K562 (cell line): ENCODE measurements at regions not wholly inside any gene's neighbourhood (a gene's known extent, or its start where the extent isn't known, plus 50 kb on each side); places are given as distances from the start of the nearest gene placed in this dataset.

Source experiments
- ATAC-seq: fragments of 200-7000 bp; cut with Tn5 transposase; 3 replicates; pipeline ENCODE4 v1.9.1; 2020; ENCODE audit warnings: moderate library complexity
- BruUV-seq: library from RNA; stranded (reverse); fragments of 400-500 nt; replicated peaks from 2 replicates; lab custom pipeline; 2021; lab: Mats Ljungman, UMichigan
- CTCF ChIA-PET: fragments of 300-600 bp; formaldehyde crosslinking; extraction: SDS; loops from one replicate; lab custom pipeline; 2021; ENCODE audit warnings: low intra/inter-chr PET ratio; lab: Yijun Ruan, JAX
- POLR2A ChIA-PET: fragments of 300-600, 350-650 bp; sonication (Branson Sonifier 250); formaldehyde crosslinking; extraction: SDS; loops from one replicate; lab custom pipeline; 2021; ENCODE audit warnings: antibody characterized with exemption, inconsistent platforms; lab: Yijun Ruan, JAX
- DNase-seq, 4 experiments: peaks; one replicate each; pipeline versions ENCODE4 v3.0.0 to v3.0.0-alpha.2; 2011 to 2018; ENCODE audit warnings: low spot score in 3 of 4, mixed read lengths in 3 of 4; ENCODE audit errors: extremely low read depth in 1 of 4
- FAIRE-seq: peaks from 2 replicates; lab custom pipeline; 2011; peaks lifted over from hg19 to GRCh38; lab: Jason Lieb, UNC
- H2AFZ ChIP-seq: 2 replicates; pipeline ENCODE4 v1.6.0; 2011; ENCODE audit warnings: low read depth, low read length, control low read depth, inconsistent platforms
- H3K27ac ChIP-seq: fragments of 200-600 bp; 3 replicates; pipeline ENCODE4 v1.8.0; 2011; ENCODE audit warnings: low read depth, mild to moderate bottlenecking, control low read depth, inconsistent platforms, low read length, moderate library complexity, mixed read lengths; ENCODE audit errors: extremely low read depth
- H3K27me3 ChIP-seq, 2 experiments: fragments of 300-600 bp in 1 of 2; 2 replicates in 1 of 2; 3 replicates in 1 of 2; pipeline versions ENCODE4 v1.6.0 to v1.8.0; 2011; ENCODE audit warnings: inconsistent platforms in 2 of 2, low read length in 2 of 2, mild to moderate bottlenecking in 1 of 2, mixed read lengths in 1 of 2, moderate library complexity in 1 of 2; ENCODE audit not compliant: control insufficient read depth in 2 of 2, insufficient read depth in 2 of 2
- H3K36me3 ChIP-seq: fragments of 300-600 bp; 3 replicates; pipeline ENCODE4 v1.8.0; 2011; ENCODE audit warnings: mild to moderate bottlenecking, low read length, inconsistent platforms; ENCODE audit not compliant: control insufficient read depth, insufficient read depth
- H3K4me1 ChIP-seq, 2 experiments: fragments of 200-600 bp in 1 of 2; replicated peaks in 1 of 2; 2 replicates in 1 of 2; 3 replicates in 1 of 2; pipeline versions ENCODE4 v1.5.1 to v1.8.0; 2011; ENCODE audit warnings: inconsistent platforms in 2 of 2, low read length in 2 of 2, mild to moderate bottlenecking in 1 of 2, mixed read lengths in 1 of 2, moderate library complexity in 1 of 2; ENCODE audit not compliant: control insufficient read depth in 2 of 2, insufficient read depth in 2 of 2
- H3K4me2 ChIP-seq: 2 replicates; pipeline ENCODE4 v1.6.1; 2011; ENCODE audit warnings: low read length, control low read depth, inconsistent platforms, mixed read lengths; ENCODE audit not compliant: insufficient read depth
- H3K4me3 ChIP-seq: fragments of 200-600 bp; sonication (generic), shearing (Covaris generic); 2 replicates; pipeline ENCODE4 v1.5.1; 2016; ENCODE audit warnings: control low read depth, inconsistent platforms
- H3K79me2 ChIP-seq: fragments of 200-600 bp; 3 replicates; pipeline ENCODE4 v1.8.0; 2011; ENCODE audit warnings: low read length, inconsistent platforms; ENCODE audit not compliant: control insufficient read depth, insufficient read depth
- H3K9ac ChIP-seq, 2 experiments: 2 replicates each; pipeline versions ENCODE4 v1.6.0 to v1.6.1; 2011; ENCODE audit warnings: low read depth in 2 of 2, low read length in 2 of 2, control low read depth in 1 of 2, inconsistent platforms in 1 of 2, mild to moderate bottlenecking in 1 of 2, mixed read lengths in 1 of 2; ENCODE audit not compliant: insufficient read depth in 1 of 2
- H3K9me1 ChIP-seq: one replicate; pipeline ENCODE4 v1.6.0; 2011; ENCODE audit warnings: inconsistent platforms, mild to moderate bottlenecking, low read length, moderate library complexity; ENCODE audit not compliant: control insufficient read depth, insufficient read depth
- H3K9me3 ChIP-seq: replicated peaks from 2 replicates; pipeline ENCODE4 v1.5.1; 2011; ENCODE audit warnings: low read depth, low read length, inconsistent platforms; ENCODE audit not compliant: control insufficient read depth, insufficient read depth
- H4K20me1 ChIP-seq: replicated peaks from 2 replicates; pipeline ENCODE4 v1.6.1; 2011; ENCODE audit warnings: low read length, inconsistent platforms, mixed read lengths; ENCODE audit not compliant: control insufficient read depth, insufficient read depth
- BDP1 ChIP-seq: IDR thresholded peaks from 3 replicates; pipeline ENCODE4 v1.6.1; 2011; ENCODE audit not compliant: insufficient read length, insufficient read depth
- CBX2 ChIP-seq: fragments of 200-600 bp; sonication (generic); IDR thresholded peaks from one replicate; pipeline ENCODE4 v1.6.1; 2012; ENCODE audit warnings: mild to moderate bottlenecking, low read length, inconsistent platforms; ENCODE audit not compliant: insufficient read depth, poor library complexity, severe bottlenecking
- CHD2 ChIP-seq: IDR thresholded peaks from 2 replicates; pipeline ENCODE4 v1.6.1; 2011; ENCODE audit warnings: low read depth, low read length
- HNRNPH1 ChIP-seq: fragments of 200-400 bp; formaldehyde crosslinking; optimal IDR thresholded peaks from 2 replicates; pipeline ENCODE3; 2017; ENCODE audit warnings: low read depth, mild to moderate bottlenecking, low read length, moderate library complexity
- LCOR ChIP-seq: sonication (generic); formaldehyde crosslinking; IDR thresholded peaks from 2 replicates; pipeline ENCODE4 v1.8.0; 2022; ENCODE audit warnings: mild to moderate bottlenecking, missing genetic modification reagents
- POLR2A ChIP-seq: fragments of 450-650 bp; conservative IDR thresholded peaks from 2 replicates; pipeline ENCODE4 v1.6.1; 2016
- RHOXF2B ChIP-seq: fragments of 250-450 bp; sonication (Bioruptor Pico); conservative IDR thresholded peaks from 2 replicates; pipeline ENCODE4 v1.5.1; 2021
- SP1 ChIP-seq: sonication (generic); formaldehyde crosslinking; IDR thresholded peaks from 2 replicates; pipeline ENCODE4 v1.8.1; 2022; ENCODE audit warnings: mild to moderate bottlenecking, missing genetic modification reagents
- TAF1 ChIP-seq: IDR thresholded peaks from 2 replicates; pipeline ENCODE4 v1.6.1; 2011; ENCODE audit warnings: mild to moderate bottlenecking, low read length, moderate library complexity; ENCODE audit not compliant: insufficient read depth, control insufficient read depth, severe bottlenecking; ENCODE audit errors: extremely low read depth
- TCF7L2 ChIP-seq: fragments of 150-350 bp; IDR thresholded peaks from 2 replicates; pipeline ENCODE4 v1.6.1; 2016; ENCODE audit warnings: low read depth, mild to moderate bottlenecking, low read length, moderate library complexity
- ZNF436 ChIP-seq: fragments of 250-450, 450-650 bp; sonication (Bioruptor Pico); formaldehyde crosslinking; IDR thresholded peaks from 2 replicates; pipeline ENCODE4 v1.7.0; 2020; ENCODE audit warnings: mild to moderate bottlenecking
- ZNF584 ChIP-seq: fragments of 200-800 bp; sonication (Bioruptor generic); IDR thresholded peaks from 2 replicates; pipeline ENCODE4 v1.6.1; 2016; ENCODE audit warnings: low read depth, mild to moderate bottlenecking, missing genetic modification characterization, missing compliant biosample characterization
- ZSCAN29 ChIP-seq: fragments of 450-650 bp; IDR thresholded peaks from 2 replicates; pipeline ENCODE4 v1.6.1; 2017
- WGBS: fragments of 100-300 bp; shearing (Covaris generic); methylation state at CpG from one replicate; pipeline ENCODE4 v1.1.6; 2016; ENCODE audit warnings: low coverage, mixed read lengths; ENCODE audit not compliant: insufficient coverage; ENCODE audit errors: missing lambda C conversion rate; 5-methylcytosine and 5-hydroxymethylcytosine counted together
- in situ Hi-C: fragments of 300-500 bp; cut with MboI; formaldehyde crosslinking; loops from 4 replicates; pipeline ENCODE4 v1.15.0; 2018; ENCODE audit warnings: inconsistent platforms, mixed read lengths
- intact Hi-C: fragments of 100-400 bp; cut with micrococcal nuclease; formaldehyde crosslinking; loops from 2 replicates; pipeline ENCODE4 v1.14.2; 2022
- TF ChIP-seq, protein P1 (sequence below), 2 experiments: IDR thresholded peaks; 2 replicates each; pipeline ENCODE4 v1.6.1; 2011; ENCODE audit warnings: borderline replicate concordance in 1 of 2, control low read depth in 1 of 2, low read depth in 1 of 2, low read length in 1 of 2, mild to moderate bottlenecking in 1 of 2, mixed read lengths in 1 of 2, moderate library complexity in 1 of 2; ENCODE audit not compliant: insufficient read depth in 1 of 2, insufficient read length in 1 of 2, poor library complexity in 1 of 2, severe bottlenecking in 1 of 2; ENCODE audit errors: extremely low read depth in 1 of 2
- TF ChIP-seq, protein P2 (sequence below): sonication (generic); formaldehyde crosslinking; IDR thresholded peaks from 2 replicates; pipeline ENCODE4 v1.8.1; 2022; ENCODE audit warnings: missing genetic modification reagents

DNA sequence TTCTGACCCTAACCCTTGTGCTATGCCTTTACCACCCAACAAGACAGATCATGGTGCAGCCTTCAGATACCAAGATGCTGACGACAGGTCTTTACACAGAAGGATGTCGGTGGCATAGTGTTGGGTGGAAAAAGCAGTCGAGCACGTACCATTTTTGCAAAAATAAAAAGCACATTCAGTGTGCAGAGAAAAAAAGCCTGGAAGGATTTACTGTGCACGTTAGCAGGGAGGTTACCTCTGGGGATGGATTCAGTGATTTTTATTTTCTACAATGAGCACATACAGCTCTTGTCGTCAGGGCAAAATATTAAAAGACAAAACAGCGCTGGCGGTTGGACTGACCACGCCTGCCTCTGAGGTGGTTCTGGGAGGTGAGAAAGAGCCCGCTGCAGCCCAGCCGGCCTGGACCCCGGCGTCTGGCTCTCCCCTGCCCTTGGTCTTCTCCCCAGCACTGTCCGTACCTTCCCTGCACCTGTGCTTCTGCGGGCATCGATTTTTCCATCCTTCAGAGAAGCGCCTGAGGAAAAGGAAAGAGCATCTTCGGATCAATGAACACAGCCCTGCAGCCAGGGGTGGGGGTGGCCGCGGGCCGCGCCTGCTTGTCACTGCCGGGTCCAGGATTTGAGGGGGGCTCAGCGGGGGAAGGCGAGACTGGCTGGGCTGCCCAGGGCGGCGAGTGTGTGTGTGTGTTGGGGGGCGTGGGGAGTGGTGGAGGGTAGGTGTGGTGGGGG, 200.0 kb upstream of the IER5L start:
- ChIA-PET CTCF (no interaction called here), POLR2A (no interaction called here)
- intact Hi-C loops = no loop called here
- Histone ChIP-seq H3K4me1 (peaks cover 0 to 8% of the 10 kb centered on the region in 2 experiments; a peak in 3 of 5 replicates), H3K9me3 (no peaks in the 10 kb centered on the region), H3K27ac (no peak overlapping the region), H3K79me2 (no peaks in the 10 kb centered on the region), H3K9me1 (no peaks in the 10 kb centered on the region), H2AFZ (no peak overlapping the region), H3K9ac (no peak overlapping the region), H3K36me3 (no peaks in the 10 kb centered on the region), H4K20me1 (no peaks in the 10 kb centered on the region), H3K27me3 (peaks cover 7 to 24% of the 10 kb centered on the region in 2 experiments), H3K4me3 (no peak overlapping the region), H3K4me2 (no peak overlapping the region)
- ATAC-seq (no peak), DNase-seq (no peak), FAIRE-seq (no peak)
- WGBS = 39% methylated on average over 17 of the region's 28 CpGs
- no TSS peak for BruUV-seq
- TF ChIP-seq ZSCAN29 = no peak
- no peak for TF ChIP-seq SP1 (CRISPR knock-in tag)
- TF ChIP-seq, protein P1, sequence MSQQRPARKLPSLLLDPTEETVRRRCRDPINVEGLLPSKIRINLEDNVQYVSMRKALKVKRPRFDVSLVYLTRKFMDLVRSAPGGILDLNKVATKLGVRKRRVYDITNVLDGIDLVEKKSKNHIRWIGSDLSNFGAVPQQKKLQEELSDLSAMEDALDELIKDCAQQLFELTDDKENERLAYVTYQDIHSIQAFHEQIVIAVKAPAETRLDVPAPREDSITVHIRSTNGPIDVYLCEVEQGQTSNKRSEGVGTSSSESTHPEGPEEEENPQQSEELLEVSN (IDR thresholded peaks at IDR 0.05; ENCODE audit: borderline replicate concordance in 1 of 2, extremely low read depth in 1 of 2, insufficient read depth in 1 of 2, insufficient read length in 1 of 2, low read depth in 1 of 2, low read length in 1 of 2, poor library complexity in 1 of 2, severe bottlenecking in 1 of 2) = no peak
- TF ChIP-seq BDP1 = no peak
- no peak for TF ChIP-seq TCF7L2
- TF ChIP-seq ZNF436 = no peak
- TF ChIP-seq LCOR (CRISPR knock-in tag) = no peak
- TF ChIP-seq ZNF584 = no peak
- TF ChIP-seq RHOXF2B = no peak
- no peak for TF ChIP-seq CBX2
- TF ChIP-seq CHD2 = no peak
- TF ChIP-seq POLR2A = no peak
- TF ChIP-seq HNRNPH1 = no peak
- no peak for TF ChIP-seq TAF1
- TF ChIP-seq, protein P2, sequence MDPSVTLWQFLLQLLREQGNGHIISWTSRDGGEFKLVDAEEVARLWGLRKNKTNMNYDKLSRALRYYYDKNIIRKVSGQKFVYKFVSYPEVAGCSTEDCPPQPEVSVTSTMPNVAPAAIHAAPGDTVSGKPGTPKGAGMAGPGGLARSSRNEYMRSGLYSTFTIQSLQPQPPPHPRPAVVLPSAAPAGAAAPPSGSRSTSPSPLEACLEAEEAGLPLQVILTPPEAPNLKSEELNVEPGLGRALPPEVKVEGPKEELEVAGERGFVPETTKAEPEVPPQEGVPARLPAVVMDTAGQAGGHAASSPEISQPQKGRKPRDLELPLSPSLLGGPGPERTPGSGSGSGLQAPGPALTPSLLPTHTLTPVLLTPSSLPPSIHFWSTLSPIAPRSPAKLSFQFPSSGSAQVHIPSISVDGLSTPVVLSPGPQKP = no peak
- in situ Hi-C loops = no loop called here
